ENCODE measurements at regions not wholly inside any gene's neighbourhood (a gene's known extent, or its start where the extent isn't known, plus 50 kb on each side); places are given as distances from the start of the nearest gene placed in this dataset.
"Not testable (repeated sequence)": the region's sequence is repeated elsewhere in the genome, so short reads cannot be mapped to it uniquely, and the experiment has no call there.

DNA sequence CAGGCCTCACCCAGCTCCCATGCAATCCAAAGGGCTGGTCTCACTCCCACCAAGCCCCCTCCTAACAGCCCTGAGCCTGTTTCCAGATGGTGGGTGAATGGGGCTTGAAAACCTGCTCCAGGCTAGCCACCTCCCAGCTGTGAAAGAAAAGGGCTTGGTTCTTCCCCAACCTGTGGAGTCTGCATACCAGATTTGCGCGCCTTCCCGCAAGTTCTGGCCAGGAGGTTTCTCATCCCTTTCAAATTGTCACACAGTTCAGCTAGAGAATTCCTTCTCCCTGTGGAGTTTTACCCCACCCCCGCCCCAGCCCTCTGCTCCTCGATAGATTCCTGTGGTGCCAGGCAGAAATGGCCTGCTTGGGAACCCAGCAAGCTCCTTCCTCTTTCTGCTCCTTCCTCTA lies 734.6 kb upstream of the FAT3 start:
- no peaks in the 10 kb centered on the region for H3K9me2 ChIP-seq (replicated peaks; ENCODE audit: insufficient read depth, low read length)
- H3K9ac ChIP-seq (ENCODE audit: low read length) = no peak overlapping the region
- no peak overlapping the region for H3K4me2 ChIP-seq (ENCODE audit: low read depth, low read length)
- no peak for DNase-seq
- H3F3A ChIP-seq (ENCODE audit: insufficient read depth, low read length) = no peaks in the 10 kb centered on the region
- no peaks in the 10 kb centered on the region for H4K20me1 ChIP-seq (ENCODE audit: insufficient read depth, low read length)
- H3K27ac ChIP-seq (ENCODE audit: low read length) = no peak overlapping the region
- no peaks in the 10 kb centered on the region for H3K4me1 ChIP-seq (ENCODE audit: low read length)
- no peaks in the 10 kb centered on the region for H3K9me3 ChIP-seq (replicated peaks; ENCODE audit: insufficient read depth, low read length)
- no peak overlapping the region for H2AFZ ChIP-seq (ENCODE audit: low read length)
- no peaks in the 10 kb centered on the region for H3K36me3 ChIP-seq (replicated peaks; ENCODE audit: insufficient read depth, low read length)
- no peak overlapping the region for H3K4me3 ChIP-seq (ENCODE audit: low read length)
- H3K27me3 ChIP-seq (replicated peaks; ENCODE audit: insufficient read depth, low read length) = no peaks in the 10 kb centered on the region
- H3K79me2 ChIP-seq (ENCODE audit: low read length) = no peaks in the 10 kb centered on the region
- TF ChIP-seq EZH2 (optimal IDR thresholded peaks at IDR 0.05; ENCODE audit: low read depth, low read length) = no peak
- TF ChIP-seq, protein P1, sequence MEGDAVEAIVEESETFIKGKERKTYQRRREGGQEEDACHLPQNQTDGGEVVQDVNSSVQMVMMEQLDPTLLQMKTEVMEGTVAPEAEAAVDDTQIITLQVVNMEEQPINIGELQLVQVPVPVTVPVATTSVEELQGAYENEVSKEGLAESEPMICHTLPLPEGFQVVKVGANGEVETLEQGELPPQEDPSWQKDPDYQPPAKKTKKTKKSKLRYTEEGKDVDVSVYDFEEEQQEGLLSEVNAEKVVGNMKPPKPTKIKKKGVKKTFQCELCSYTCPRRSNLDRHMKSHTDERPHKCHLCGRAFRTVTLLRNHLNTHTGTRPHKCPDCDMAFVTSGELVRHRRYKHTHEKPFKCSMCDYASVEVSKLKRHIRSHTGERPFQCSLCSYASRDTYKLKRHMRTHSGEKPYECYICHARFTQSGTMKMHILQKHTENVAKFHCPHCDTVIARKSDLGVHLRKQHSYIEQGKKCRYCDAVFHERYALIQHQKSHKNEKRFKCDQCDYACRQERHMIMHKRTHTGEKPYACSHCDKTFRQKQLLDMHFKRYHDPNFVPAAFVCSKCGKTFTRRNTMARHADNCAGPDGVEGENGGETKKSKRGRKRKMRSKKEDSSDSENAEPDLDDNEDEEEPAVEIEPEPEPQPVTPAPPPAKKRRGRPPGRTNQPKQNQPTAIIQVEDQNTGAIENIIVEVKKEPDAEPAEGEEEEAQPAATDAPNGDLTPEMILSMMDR (IDR thresholded peaks at IDR 0.05; ENCODE audit: low read length) = no peak
- TF ChIP-seq EZH2phosphoT487 (IDR thresholded peaks at IDR 0.05; ENCODE audit: low read length) = no peak

- not testable (repeated sequence) for H3K4me2 ChIP-seq (ENCODE audit: low read depth, low read length); H3K9me3 ChIP-seq (replicated peaks; ENCODE audit: insufficient read depth, low read length); H2AFZ ChIP-seq (ENCODE audit: low read length); DNase-seq; H3K79me2 ChIP-seq (ENCODE audit: low read length); H4K20me1 ChIP-seq (ENCODE audit: insufficient read depth, low read length); H3K27ac ChIP-seq (ENCODE audit: low read length); H3F3A ChIP-seq (ENCODE audit: insufficient read depth, low read length); H3K9ac ChIP-seq (ENCODE audit: low read length); H3K36me3 ChIP-seq (replicated peaks; ENCODE audit: insufficient read depth, low read length); H3K9me2 ChIP-seq (replicated peaks; ENCODE audit: insufficient read depth, low read length); H3K27me3 ChIP-seq (replicated peaks; ENCODE audit: insufficient read depth, low read length); H3K4me1 ChIP-seq (ENCODE audit: low read length); H3K4me3 ChIP-seq (ENCODE audit: low read length)
These were observed 740.7 kb upstream of the FAT3 start for GRCh38 chr11:91483956-91484355.

- H3K4me1 ChIP-seq (ENCODE audit: low read length); H3K27ac ChIP-seq (ENCODE audit: low read length); H3K27me3 ChIP-seq (replicated peaks; ENCODE audit: insufficient read depth, low read length); H3K36me3 ChIP-seq (replicated peaks; ENCODE audit: insufficient read depth, low read length); H3F3A ChIP-seq (ENCODE audit: insufficient read depth, low read length); H3K4me3 ChIP-seq (ENCODE audit: low read length); H2AFZ ChIP-seq (ENCODE audit: low read length); H3K9me3 ChIP-seq (replicated peaks; ENCODE audit: insufficient read depth, low read length); H3K9ac ChIP-seq (ENCODE audit: low read length); DNase-seq; H4K20me1 ChIP-seq (ENCODE audit: insufficient read depth, low read length); H3K4me2 ChIP-seq (ENCODE audit: low read depth, low read length); H3K79me2 ChIP-seq (ENCODE audit: low read length); H3K9me2 ChIP-seq (replicated peaks; ENCODE audit: insufficient read depth, low read length): not testable (repeated sequence)
These were observed 742.7 kb upstream of the FAT3 start for GRCh38 chr11:91481875-91482274.

- Histone ChIP-seq H3K9me2 (replicated peaks; ENCODE audit: insufficient read depth, low read length) (no peaks in the 10 kb centered on the region), H3K27ac (ENCODE audit: low read length) (no peak overlapping the region), H2AFZ (ENCODE audit: low read length) (no peak overlapping the region), H3K4me3 (ENCODE audit: low read length) (no peak overlapping the region), H3K4me2 (ENCODE audit: low read depth, low read length) (no peak overlapping the region), H3K9ac (ENCODE audit: low read length) (no peak overlapping the region), H3K4me1 (ENCODE audit: low read length) (no peaks in the 10 kb centered on the region), H3F3A (ENCODE audit: insufficient read depth, low read length) (no peaks in the 10 kb centered on the region), H3K79me2 (ENCODE audit: low read length) (no peaks in the 10 kb centered on the region), H3K36me3 (replicated peaks; ENCODE audit: insufficient read depth, low read length) (no peaks in the 10 kb centered on the region), H3K9me3 (replicated peaks; ENCODE audit: insufficient read depth, low read length) (no peaks in the 10 kb centered on the region), H4K20me1 (ENCODE audit: insufficient read depth, low read length) (no peaks in the 10 kb centered on the region), H3K27me3 (replicated peaks; ENCODE audit: insufficient read depth, low read length) (no peaks in the 10 kb centered on the region)
- TF ChIP-seq, protein P1 (IDR thresholded peaks at IDR 0.05; ENCODE audit: low read length) = no peak
- TF ChIP-seq EZH2 (optimal IDR thresholded peaks at IDR 0.05; ENCODE audit: low read depth, low read length) (no peak), EZH2phosphoT487 (IDR thresholded peaks at IDR 0.05; ENCODE audit: low read length) (no peak)
- no peak for DNase-seq
These were observed 754.0 kb upstream of the FAT3 start for GRCh38 chr11:91470656-91471055.
